Femur (tissue), 1 donor: ENCODE measurements at regions not wholly inside any gene's neighbourhood (a gene's known extent, or its start where the extent isn't known, plus 50 kb on each side); places are given as distances from the start of the nearest gene placed in this dataset.
"Not testable (repeated sequence)": the region's sequence is repeated elsewhere in the genome, so short reads cannot be mapped to it uniquely, and the experiment has no call there.

Source experiments
- DNase-seq: peaks from one replicate; pipeline ENCODE4 v3.0.0-alpha.2; 2017

DNA sequence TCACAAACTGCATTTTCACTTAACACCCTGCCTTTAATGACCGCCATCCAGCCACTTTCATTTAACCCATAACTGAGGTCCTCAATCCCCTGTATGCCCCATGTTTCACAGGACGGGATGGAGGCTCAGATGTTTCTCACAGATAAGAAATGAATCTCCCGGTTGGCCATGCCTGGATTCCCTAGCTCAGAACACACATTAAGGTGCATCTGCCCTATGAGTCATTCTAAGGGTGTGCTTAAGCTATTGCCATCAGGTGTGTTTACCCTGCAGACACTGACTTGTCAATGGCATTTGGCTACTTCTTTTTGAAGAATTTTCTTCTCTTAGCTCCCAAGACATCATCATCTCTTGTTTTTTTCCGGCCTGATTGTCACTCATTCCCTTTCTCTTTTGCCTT lies 222.6 kb upstream of the SMIM31 start:
- no peak for DNase-seq

GRCh38 chr4:164536814-164537213 lies 217.1 kb upstream of the SMIM31 start:
- peak; percentile 76 for DNase-seq

DNA sequence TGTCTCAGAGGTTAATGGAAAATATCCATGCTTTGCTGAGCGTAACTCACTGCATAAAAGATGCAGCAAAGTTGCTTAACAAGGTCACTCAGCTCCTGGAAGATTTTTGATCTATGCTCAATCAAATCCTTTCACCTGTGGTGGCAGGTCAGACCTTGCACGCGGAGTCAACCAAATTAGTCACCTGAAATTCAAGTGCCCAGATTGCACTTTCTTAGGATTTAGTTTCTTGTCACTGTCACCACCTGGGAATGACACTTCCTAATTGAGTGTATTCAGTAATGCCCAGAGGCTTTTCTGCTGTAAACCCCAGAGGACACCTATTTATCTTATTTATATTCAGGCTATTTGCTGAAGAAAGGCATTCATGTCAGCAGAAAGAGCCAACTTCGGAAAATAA lies 215.8 kb upstream of the SMIM31 start:
- DNase-seq = no peak

DNA sequence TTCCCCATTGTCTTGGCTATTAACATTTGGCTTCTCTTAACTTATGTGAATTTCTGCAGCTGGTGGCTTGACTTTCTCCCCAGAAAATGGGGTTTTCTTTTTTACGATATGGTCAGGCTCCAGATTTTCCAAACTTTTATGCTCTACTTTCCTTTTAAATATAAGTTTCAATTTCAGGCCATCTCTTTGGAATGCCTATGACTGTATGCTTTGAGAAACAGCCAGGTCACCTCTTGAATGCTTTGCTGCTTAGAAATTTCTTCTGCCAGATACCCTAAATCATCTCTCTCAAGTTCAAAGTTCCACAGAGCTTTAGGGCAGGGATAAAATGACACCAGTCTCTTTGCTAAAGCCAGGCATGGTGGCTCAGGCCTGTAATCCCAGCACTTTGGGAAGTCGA lies 212.9 kb upstream of the SMIM31 start:
- no peak for DNase-seq

DNA sequence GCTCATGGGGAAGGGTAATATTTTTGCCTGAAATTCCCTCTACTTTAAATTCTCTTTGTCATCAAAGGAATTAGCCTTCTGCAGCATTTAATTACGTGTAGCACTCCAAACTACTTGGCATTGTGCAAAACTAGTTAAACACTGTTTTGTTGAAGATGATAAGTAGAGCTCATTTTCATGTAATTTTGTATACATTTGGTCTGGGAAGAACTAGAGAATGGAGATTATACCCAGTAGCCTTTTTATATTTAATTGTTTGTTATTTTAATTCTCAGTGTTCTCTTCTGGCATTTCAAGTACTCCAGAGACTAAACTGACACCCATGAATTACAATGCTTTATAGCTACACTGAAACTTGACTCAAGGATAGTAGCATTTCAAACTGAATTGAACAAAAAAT lies 211.5 kb upstream of the SMIM31 start:
- no peak for DNase-seq

GRCh38 chr4:164550989-164551712 lies 202.8 kb upstream of the SMIM31 start:
- no peak for DNase-seq

DNA sequence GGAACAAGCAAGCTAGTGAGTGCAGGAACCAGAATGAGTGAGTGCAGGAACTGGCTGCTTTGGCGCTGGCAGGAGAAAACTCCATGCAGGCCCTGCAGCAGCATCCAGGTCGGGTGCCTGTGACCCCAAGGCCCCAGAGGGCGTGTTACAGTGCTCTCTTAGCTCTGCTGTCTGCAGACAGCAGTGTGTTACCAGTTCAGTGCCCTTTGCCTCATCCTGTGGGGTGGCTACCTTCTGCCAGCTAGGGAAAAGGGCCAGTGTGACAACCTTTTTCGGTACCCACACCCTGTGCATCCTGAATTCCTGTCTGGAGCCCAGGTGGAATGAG lies 202.3 kb upstream of the SMIM31 start:
- no peak for DNase-seq

DNA sequence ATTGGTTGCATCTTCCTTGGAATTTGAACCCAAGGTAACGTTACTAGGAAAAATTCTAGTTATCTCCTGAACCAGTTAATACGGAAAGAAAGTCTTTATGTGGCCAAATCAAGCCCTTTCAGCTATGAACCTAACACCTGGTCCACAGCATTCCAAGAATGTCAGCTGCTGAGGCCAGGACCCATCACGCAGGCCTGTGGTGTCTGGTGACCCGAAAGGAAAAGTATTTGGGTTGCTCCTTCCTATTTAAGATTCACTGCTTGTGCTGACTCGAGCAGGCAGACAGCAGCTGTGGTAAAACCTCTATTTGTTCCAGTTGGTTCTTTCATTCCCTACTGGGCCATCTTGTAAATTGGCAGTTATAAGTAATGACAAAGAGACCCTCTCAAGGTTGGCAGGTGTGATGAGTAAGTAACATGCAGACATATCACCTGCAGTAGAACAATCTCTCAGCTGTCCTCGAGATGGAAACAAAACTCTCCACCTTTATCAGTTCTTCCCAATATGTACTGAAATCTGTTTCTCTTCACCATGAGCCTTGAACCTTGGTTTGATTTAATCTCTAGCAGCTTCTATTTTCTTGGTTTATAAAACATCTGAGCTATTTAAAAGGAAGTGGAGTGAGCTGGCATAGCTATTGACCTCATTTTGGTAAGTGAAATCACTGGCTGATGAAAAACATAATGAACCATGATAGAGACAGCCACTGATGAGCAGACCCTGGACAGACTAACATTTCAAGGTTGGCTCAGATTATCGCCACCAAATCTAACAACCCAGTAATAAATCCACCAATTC lies 182.1 kb upstream of the SMIM31 start:
- no peak for DNase-seq

DNA sequence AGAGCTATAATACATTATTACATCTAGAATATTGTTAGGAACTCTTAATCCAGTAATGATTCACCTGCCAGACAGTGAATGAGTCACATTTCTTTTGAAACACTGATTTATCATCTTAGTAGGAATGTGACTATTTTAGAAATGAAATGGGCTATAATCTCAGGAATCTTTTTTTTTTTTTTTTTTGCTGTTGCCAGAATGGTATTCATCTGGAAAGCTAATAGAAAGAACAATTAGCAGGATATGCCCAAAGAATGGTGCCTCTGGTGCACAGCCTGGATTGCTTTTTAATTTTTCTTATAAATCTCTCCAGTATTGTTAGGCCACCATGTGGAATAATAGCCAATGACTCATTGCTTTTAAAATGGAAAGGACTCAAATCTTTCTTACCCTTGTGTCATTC lies 181.1 kb upstream of the SMIM31 start:
- no peak for DNase-seq

- no peak for DNase-seq
Observed at GRCh38 chr4:164575861-164576260, 178.1 kb upstream of the SMIM31 start.

DNA sequence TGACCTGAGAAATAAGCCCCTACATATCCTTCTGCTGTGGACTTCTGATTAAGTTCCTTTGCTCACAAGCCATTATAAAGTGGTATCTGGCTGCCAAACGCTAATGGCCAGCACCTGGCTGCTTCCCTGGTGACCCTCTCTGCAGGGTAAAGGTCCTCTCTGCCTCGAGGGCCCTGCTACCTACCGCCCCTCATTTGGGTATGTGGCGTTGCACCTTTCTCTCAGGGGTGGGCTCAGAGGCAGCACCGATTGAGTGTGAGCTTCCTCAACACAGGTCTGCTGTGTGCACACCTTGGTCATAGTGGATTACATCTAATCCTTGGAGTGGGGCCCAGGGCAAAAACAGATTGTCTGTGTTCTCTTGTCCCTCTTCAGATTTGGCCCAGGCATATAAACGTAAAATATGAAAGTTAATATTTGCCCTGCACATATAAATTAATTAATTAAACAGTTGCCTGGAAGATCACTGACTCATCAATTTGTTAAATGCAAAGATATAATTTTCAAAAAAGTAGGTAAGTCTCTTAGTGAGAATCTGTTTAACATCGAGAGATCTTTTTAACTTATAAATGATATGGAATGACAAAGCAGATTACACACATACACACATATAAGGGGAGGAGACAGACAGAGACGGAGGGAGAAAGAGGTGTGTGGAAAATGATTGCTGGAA lies 174.5 kb upstream of the SMIM31 start:
- DNase-seq = no peak

DNA sequence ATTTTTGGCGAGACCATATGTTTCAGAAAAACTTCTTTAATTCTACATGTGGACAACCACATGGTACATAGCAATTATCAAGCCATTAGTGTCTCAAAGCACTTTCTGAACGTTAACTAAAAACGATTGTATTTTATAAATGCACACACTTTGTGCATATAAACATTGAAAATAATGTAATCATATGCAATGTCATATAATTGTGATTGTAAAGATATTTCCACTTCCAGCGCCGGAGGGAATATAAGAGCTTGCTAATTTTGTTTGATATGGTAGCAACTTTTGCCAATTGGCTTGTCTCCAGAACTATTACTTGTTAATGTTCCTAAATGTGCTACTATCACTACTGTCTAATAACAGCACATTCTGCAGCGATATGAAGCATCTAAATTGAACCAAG lies 162.3 kb upstream of the SMIM31 start:
- no peak for DNase-seq

DNA sequence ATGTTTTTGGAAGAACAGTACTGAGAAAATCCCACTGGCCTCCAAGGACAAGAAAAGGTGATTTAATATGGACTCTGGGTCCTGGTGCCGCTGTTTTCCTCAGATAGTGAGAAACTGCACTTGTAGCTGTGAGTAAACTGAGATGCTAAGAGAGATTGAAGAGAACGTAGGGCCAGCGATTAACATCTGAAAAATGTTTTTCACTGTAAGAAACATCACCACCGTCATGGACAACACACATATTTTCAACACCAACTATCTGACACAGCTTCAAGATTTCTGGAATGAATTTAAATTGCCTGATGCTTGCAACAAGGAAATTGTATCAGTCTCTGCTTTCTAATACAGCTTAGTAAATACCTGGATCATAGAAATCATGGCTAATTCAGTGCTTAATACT lies 158.2 kb upstream of the SMIM31 start:
- no peak for DNase-seq

DNA sequence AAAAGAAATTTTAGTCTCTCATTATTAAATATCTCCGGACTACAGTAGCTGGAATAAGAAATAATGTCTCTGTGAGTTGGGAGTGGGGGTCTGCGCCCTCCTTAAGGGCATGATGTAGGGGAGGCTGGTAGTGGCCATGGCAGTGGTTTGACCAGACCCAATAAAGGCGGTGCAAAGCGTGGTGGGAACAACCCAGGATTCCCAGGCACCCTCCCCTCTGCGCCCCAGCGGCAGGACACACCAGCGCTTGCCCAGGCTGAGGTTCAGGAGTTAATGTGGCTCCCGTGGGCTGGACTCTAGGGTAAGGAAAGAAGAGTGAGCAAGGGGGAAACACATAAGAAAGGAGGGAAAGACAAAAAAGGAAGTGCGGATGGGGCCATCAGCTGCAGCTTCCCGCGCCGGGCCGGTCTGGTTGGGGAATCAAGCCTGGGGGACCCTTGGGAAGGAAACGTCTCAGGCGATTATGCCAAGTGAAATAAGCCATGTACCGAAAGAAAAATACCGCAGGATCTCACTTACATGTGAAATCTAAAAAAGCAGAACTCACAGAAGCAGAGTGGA lies 157.5 kb upstream of the SMIM31 start:
- DNase-seq = no peak

GRCh38 chr4:164596927-164597326 lies 157.0 kb upstream of the SMIM31 start:
- DNase-seq = no peak

DNA sequence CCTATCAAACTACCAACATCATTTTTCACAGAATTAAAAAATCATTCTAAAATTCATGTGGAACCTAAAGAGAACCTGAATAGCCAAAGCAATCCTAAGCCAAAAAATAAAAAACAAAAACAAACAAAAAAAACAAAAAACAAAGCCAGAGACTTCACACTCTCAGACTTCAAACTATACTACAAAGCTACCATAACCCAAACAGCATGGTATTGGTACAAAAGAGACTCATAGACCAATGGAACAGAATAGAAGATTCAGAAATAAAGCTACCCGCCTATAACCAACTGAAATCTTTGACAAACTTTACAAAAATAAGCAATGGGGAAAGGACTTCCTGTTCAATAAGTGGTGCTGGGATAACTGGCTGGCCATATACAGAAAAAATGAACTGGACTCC lies 152.3 kb upstream of the SMIM31 start:
- DNase-seq = no peak

DNA sequence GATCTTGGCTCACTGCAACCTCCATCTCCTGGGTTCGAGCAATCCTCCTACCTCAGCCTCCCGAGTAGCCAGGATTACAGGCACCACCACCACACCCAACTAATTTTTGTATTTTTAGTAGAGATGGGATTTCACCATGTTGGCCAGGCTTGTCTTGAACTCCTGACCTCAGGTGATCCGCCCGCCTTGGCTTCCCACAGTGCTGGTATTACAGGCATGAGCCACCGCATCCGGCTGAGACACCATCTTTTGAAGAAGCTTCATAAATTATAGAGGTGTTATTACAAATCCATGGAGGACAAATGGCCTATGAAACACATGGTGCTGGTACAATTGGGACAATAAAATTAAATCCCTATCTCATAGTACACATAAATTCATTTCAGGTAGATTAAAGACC lies 148.1 kb upstream of the SMIM31 start:
- DNase-seq = not testable (repeated sequence)

DNA sequence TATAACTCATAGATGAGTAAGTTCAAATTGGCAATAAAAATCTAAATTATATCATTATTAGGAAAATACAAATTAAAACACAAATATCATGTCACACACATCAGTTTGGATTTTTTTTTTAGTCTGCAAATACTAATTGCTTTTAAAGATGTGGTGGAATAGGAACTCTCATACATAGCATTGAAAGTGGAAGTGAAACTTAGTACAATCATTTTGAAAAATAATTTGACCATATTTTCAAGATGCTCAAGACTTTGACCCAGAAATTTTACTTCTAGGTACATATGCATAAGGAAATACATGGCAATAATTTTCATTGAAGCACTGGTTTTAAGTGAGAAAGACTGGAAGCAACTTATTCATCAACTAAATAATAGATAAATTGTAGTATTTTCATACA lies 147.5 kb upstream of the SMIM31 start:
- no peak for DNase-seq

GRCh38 chr4:164613256-164613655 lies 140.7 kb upstream of the SMIM31 start:
- no peak for DNase-seq

GRCh38 chr4:164613792-164614191 lies 140.1 kb upstream of the SMIM31 start:
- no peak for DNase-seq

- DNase-seq = no peak
Observed at GRCh38 chr4:164614329-164614728, 139.6 kb upstream of the SMIM31 start.

GRCh38 chr4:164614999-164615398 lies 138.9 kb upstream of the SMIM31 start:
- no peak for DNase-seq

DNA sequence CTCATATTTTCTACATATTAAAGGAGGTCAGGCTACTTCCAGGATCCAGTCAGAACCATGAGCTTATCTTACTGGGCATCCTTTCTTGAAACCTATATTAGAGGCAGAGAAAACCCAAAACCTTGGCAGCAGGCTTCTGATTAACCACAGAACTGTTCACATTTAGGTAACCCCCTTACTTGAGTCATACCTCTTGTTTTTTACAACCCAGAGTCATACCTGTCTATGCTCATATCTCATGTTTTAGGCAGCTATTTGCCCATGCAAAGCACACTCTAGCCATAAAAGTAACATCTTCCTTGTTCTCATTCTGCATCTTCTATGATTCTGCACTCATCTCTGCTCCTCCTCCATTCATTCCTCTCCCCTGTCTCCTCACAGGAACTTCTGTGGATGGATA lies 138.0 kb upstream of the SMIM31 start:
- no peak for DNase-seq

- no peak for DNase-seq
Observed at GRCh38 chr4:164616961-164617360, 137.0 kb upstream of the SMIM31 start.
